K562 (cell line): ENCODE measurements at regions not wholly inside any gene's neighbourhood (a gene's known extent, or its start where the extent isn't known, plus 50 kb on each side); places are given as distances from the start of the nearest gene placed in this dataset.

Experiments
- ATAC-seq: fragments of 200-7000 bp; cut with Tn5 transposase; 3 replicates; pipeline ENCODE4 v1.9.1; 2020; ENCODE audit warnings: moderate library complexity
- BruUV-seq: library from RNA; stranded (reverse); fragments of 400-500 nt; replicated peaks from 2 replicates; lab custom pipeline; 2021; lab: Mats Ljungman, UMichigan
- CTCF ChIA-PET: fragments of 300-600 bp; formaldehyde crosslinking; extraction: SDS; loops from one replicate; lab custom pipeline; 2021; ENCODE audit warnings: low intra/inter-chr PET ratio; lab: Yijun Ruan, JAX
- POLR2A ChIA-PET: fragments of 300-600, 350-650 bp; sonication (Branson Sonifier 250); formaldehyde crosslinking; extraction: SDS; loops from one replicate; lab custom pipeline; 2021; ENCODE audit warnings: antibody characterized with exemption, inconsistent platforms; lab: Yijun Ruan, JAX
- DNase-seq, 4 experiments: peaks; one replicate each; pipeline versions ENCODE4 v3.0.0 to v3.0.0-alpha.2; 2011 to 2018; ENCODE audit warnings: low spot score in 3 of 4, mixed read lengths in 3 of 4; ENCODE audit errors: extremely low read depth in 1 of 4
- FAIRE-seq: peaks from 2 replicates; lab custom pipeline; 2011; peaks lifted over from hg19 to GRCh38; lab: Jason Lieb, UNC
- H2AFZ ChIP-seq: 2 replicates; pipeline ENCODE4 v1.6.0; 2011; ENCODE audit warnings: low read depth, low read length, control low read depth, inconsistent platforms
- H3K27ac ChIP-seq: fragments of 200-600 bp; 3 replicates; pipeline ENCODE4 v1.8.0; 2011; ENCODE audit warnings: low read depth, mild to moderate bottlenecking, control low read depth, inconsistent platforms, low read length, moderate library complexity, mixed read lengths; ENCODE audit errors: extremely low read depth
- H3K27me3 ChIP-seq, 2 experiments: fragments of 300-600 bp in 1 of 2; 2 replicates in 1 of 2; 3 replicates in 1 of 2; pipeline versions ENCODE4 v1.6.0 to v1.8.0; 2011; ENCODE audit warnings: inconsistent platforms in 2 of 2, low read length in 2 of 2, mild to moderate bottlenecking in 1 of 2, mixed read lengths in 1 of 2, moderate library complexity in 1 of 2; ENCODE audit not compliant: control insufficient read depth in 2 of 2, insufficient read depth in 2 of 2
- H3K36me3 ChIP-seq: fragments of 300-600 bp; 3 replicates; pipeline ENCODE4 v1.8.0; 2011; ENCODE audit warnings: mild to moderate bottlenecking, low read length, inconsistent platforms; ENCODE audit not compliant: control insufficient read depth, insufficient read depth
- H3K4me1 ChIP-seq, 2 experiments: fragments of 200-600 bp in 1 of 2; replicated peaks in 1 of 2; 2 replicates in 1 of 2; 3 replicates in 1 of 2; pipeline versions ENCODE4 v1.5.1 to v1.8.0; 2011; ENCODE audit warnings: inconsistent platforms in 2 of 2, low read length in 2 of 2, mild to moderate bottlenecking in 1 of 2, mixed read lengths in 1 of 2, moderate library complexity in 1 of 2; ENCODE audit not compliant: control insufficient read depth in 2 of 2, insufficient read depth in 2 of 2
- H3K4me2 ChIP-seq: 2 replicates; pipeline ENCODE4 v1.6.1; 2011; ENCODE audit warnings: low read length, control low read depth, inconsistent platforms, mixed read lengths; ENCODE audit not compliant: insufficient read depth
- H3K4me3 ChIP-seq: fragments of 200-600 bp; sonication (generic), shearing (Covaris generic); 2 replicates; pipeline ENCODE4 v1.5.1; 2016; ENCODE audit warnings: control low read depth, inconsistent platforms
- H3K79me2 ChIP-seq: fragments of 200-600 bp; 3 replicates; pipeline ENCODE4 v1.8.0; 2011; ENCODE audit warnings: low read length, inconsistent platforms; ENCODE audit not compliant: control insufficient read depth, insufficient read depth
- H3K9ac ChIP-seq, 2 experiments: 2 replicates each; pipeline versions ENCODE4 v1.6.0 to v1.6.1; 2011; ENCODE audit warnings: low read depth in 2 of 2, low read length in 2 of 2, control low read depth in 1 of 2, inconsistent platforms in 1 of 2, mild to moderate bottlenecking in 1 of 2, mixed read lengths in 1 of 2; ENCODE audit not compliant: insufficient read depth in 1 of 2
- H3K9me1 ChIP-seq: one replicate; pipeline ENCODE4 v1.6.0; 2011; ENCODE audit warnings: inconsistent platforms, mild to moderate bottlenecking, low read length, moderate library complexity; ENCODE audit not compliant: control insufficient read depth, insufficient read depth
- H3K9me3 ChIP-seq: replicated peaks from 2 replicates; pipeline ENCODE4 v1.5.1; 2011; ENCODE audit warnings: low read depth, low read length, inconsistent platforms; ENCODE audit not compliant: control insufficient read depth, insufficient read depth
- H4K20me1 ChIP-seq: replicated peaks from 2 replicates; pipeline ENCODE4 v1.6.1; 2011; ENCODE audit warnings: low read length, inconsistent platforms, mixed read lengths; ENCODE audit not compliant: control insufficient read depth, insufficient read depth
- CUX1 ChIP-seq: fragments of 200-800 bp; sonication (Bioruptor generic); IDR thresholded peaks from 2 replicates; pipeline ENCODE4 v1.6.1; 2016; ENCODE audit warnings: missing genetic modification characterization, missing compliant biosample characterization
- EGR1 ChIP-seq: fragments of 450-650 bp; conservative IDR thresholded peaks from 2 replicates; pipeline ENCODE4 v1.6.1; 2017; ENCODE audit warnings: mild to moderate bottlenecking
- FOXA1 ChIP-seq: fragments of 450-650 bp; IDR thresholded peaks from 2 replicates; pipeline ENCODE4 v1.6.1; 2016; ENCODE audit warnings: mild to moderate bottlenecking, borderline replicate concordance
- HDAC2 ChIP-seq: fragments of 450-650 bp; IDR thresholded peaks from 2 replicates; pipeline ENCODE4 v1.6.1; 2016; ENCODE audit warnings: mild to moderate bottlenecking
- RHOXF2B ChIP-seq: fragments of 250-450 bp; sonication (Bioruptor Pico); conservative IDR thresholded peaks from 2 replicates; pipeline ENCODE4 v1.5.1; 2021
- SMARCC2 ChIP-seq: fragments of 450-650 bp; IDR thresholded peaks from 2 replicates; pipeline ENCODE4 v1.6.1; 2017; ENCODE audit warnings: antibody characterized with exemption, moderate library complexity, mild to moderate bottlenecking, low read depth
- UBTF ChIP-seq, 2 experiments: IDR thresholded peaks; 2 replicates each; pipeline ENCODE4 v1.6.1; 2012; ENCODE audit warnings: improper control_type of control experiment in 2 of 2, low read depth in 2 of 2, low read length in 2 of 2, borderline replicate concordance in 1 of 2
- ZBTB33 ChIP-seq: sonication (generic); formaldehyde crosslinking; IDR thresholded peaks from 2 replicates; pipeline ENCODE4 v1.8.1; 2023; ENCODE audit warnings: mild to moderate bottlenecking, missing genetic modification reagents
- ZBTB5 ChIP-seq: fragments of 450-650 bp; IDR thresholded peaks from 2 replicates; pipeline ENCODE4 v1.6.1; 2017; ENCODE audit warnings: antibody characterized with exemption
- ZBTB8A ChIP-seq: fragments of 450-650 bp; IDR thresholded peaks from 2 replicates; pipeline ENCODE4 v1.6.1; 2018; ENCODE audit warnings: mild to moderate bottlenecking, moderate library complexity; ENCODE audit not compliant: partially characterized antibody
- ZNF830 ChIP-seq: fragments of 250-450 bp; sonication (Bioruptor Pico); IDR thresholded peaks from 2 replicates; pipeline ENCODE4 v1.5.0; 2021; ENCODE audit warnings: mild to moderate bottlenecking
- WGBS: fragments of 100-300 bp; shearing (Covaris generic); methylation state at CpG from one replicate; pipeline ENCODE4 v1.1.6; 2016; ENCODE audit warnings: low coverage, mixed read lengths; ENCODE audit not compliant: insufficient coverage; ENCODE audit errors: missing lambda C conversion rate; 5-methylcytosine and 5-hydroxymethylcytosine counted together
- in situ Hi-C: fragments of 300-500 bp; cut with MboI; formaldehyde crosslinking; loops from 4 replicates; pipeline ENCODE4 v1.15.0; 2018; ENCODE audit warnings: inconsistent platforms, mixed read lengths
- intact Hi-C: fragments of 100-400 bp; cut with micrococcal nuclease; formaldehyde crosslinking; loops from 2 replicates; pipeline ENCODE4 v1.14.2; 2022

GRCh38 chr6:14464055-14464454 is 346.5 kb downstream of the CD83 start:
- Histone ChIP-seq H3K9ac (no peak overlapping the region), H3K4me1 (peaks cover 3 to 15% of the 10 kb centered on the region in 2 experiments; a peak in 4 of 5 replicates), H3K79me2 (no peaks in the 10 kb centered on the region), H3K36me3 (no peaks in the 10 kb centered on the region), H2AFZ (peak overlapping the region; percentile 83), H4K20me1 (no peaks in the 10 kb centered on the region), H3K27ac (no peak overlapping the region; the same call in 2 of the 3 replicates), H3K4me2 (peak overlapping the region; percentile 1; the same call in 1 of the 2 replicates), H3K9me3 (no peaks in the 10 kb centered on the region), H3K4me3 (no peak overlapping the region), H3K27me3 (no peaks in the 10 kb centered on the region), H3K9me1 (no peaks in the 10 kb centered on the region)
- DNase-seq (peak; percentile 69 to 81 (median 72)), FAIRE-seq (peak; percentile 83), ATAC-seq (peak; percentile 90)
- no TSS peak for BruUV-seq
- ChIA-PET POLR2A (interaction anchor here (0.6 to 2.7 kb wide), 4 partner anchors 9 to 464 kb away, joined by 3 to 10 read pairs (median 5); no protein-coding TSS in a partner anchor), CTCF (no interaction called here)
- intact Hi-C loops (no loop called here), in situ Hi-C loops (no loop called here)
- 2% methylated on average over 5 of the region's 5 CpGs for WGBS
- TF ChIP-seq ZBTB33 (CRISPR knock-in tag) (0 out of 2 replicates have a peak, but pooled peaks have one; percentile 25), SMARCC2 (no peak), ZNF830 (CRISPR knock-in tag) (no peak), UBTF (IDR thresholded peaks at IDR 0.05; ENCODE audit: borderline replicate concordance in 1 of 2, low read depth in 2 of 2, low read length in 2 of 2) (no peak), HDAC2 (peak; percentile 69), EGR1 (peak; percentile 29; the same call in 1 of the 2 replicates), CUX1 (CRISPR knock-in tag) (no peak), RHOXF2B (CRISPR knock-in tag) (no peak), FOXA1 (no peak), ZBTB5 (no peak), ZBTB8A (no peak)
